Activated CD4-positive, alpha-beta T cell treated with anti-CD3 and anti-CD28 coated beads for 36 hours (primary cell): ENCODE measurements at regions not wholly inside any gene's neighbourhood (a gene's known extent, or its start where the extent isn't known, plus 50 kb on each side); places are given as distances from the start of the nearest gene placed in this dataset.

Experiments used
- ATAC-seq: fragments of 200-7000 bp; cut with Tn5 transposase; one replicate; pipeline ENCODE4 v1.10.0; 2021; ENCODE audit warnings: mild to moderate bottlenecking, moderate library complexity
- CTCF ChIA-PET: fragments of 350-600 bp; sonication (Branson Sonifier 250); formaldehyde crosslinking; loops from one replicate; lab custom pipeline; 2021; ENCODE audit warnings: antibody characterized with exemption; lab: Charles Lee
- POLR2A ChIA-PET: fragments of 350-600 bp; sonication (Branson Sonifier 250); formaldehyde crosslinking; loops from one replicate; lab custom pipeline; 2021; ENCODE audit warnings: antibody characterized with exemption, inconsistent platforms; lab: Charles Lee
- DNase-seq: peaks from one replicate; pipeline ENCODE4 v3.0.0-alpha.2; 2020
- H3K27ac Mint-ChIP-seq: one replicate; pipeline ENCODE4 v1.8.0; 2021; ENCODE audit warnings: mixed read lengths
- H3K27me3 Mint-ChIP-seq: one replicate; pipeline ENCODE4 v1.8.0; 2021; ENCODE audit warnings: mixed read lengths
- H3K36me3 Mint-ChIP-seq: one replicate; pipeline ENCODE4 v1.8.0; 2021; ENCODE audit warnings: low read depth, mixed read lengths
- H3K4me1 Mint-ChIP-seq: one replicate; pipeline ENCODE4 v1.8.0; 2021; ENCODE audit warnings: mixed read lengths
- H3K4me3 Mint-ChIP-seq: one replicate; pipeline ENCODE4 v1.8.0; 2021; ENCODE audit warnings: mild to moderate bottlenecking, moderate library complexity, mixed read lengths
- H3K9me3 Mint-ChIP-seq: one replicate; pipeline ENCODE4 v1.8.0; 2021; ENCODE audit warnings: low read depth, mixed read lengths
- intact Hi-C, 2 experiments: fragments of 100-400 bp; cut with DNase I in 1 of 2; cut with micrococcal nuclease in 1 of 2; formaldehyde crosslinking; loops; one replicate each; pipeline versions ENCODE4 v1.14.2 to v1.15.1; 2022 to 2024; cut with DNase I, micrococcal nuclease

GRCh38 chrX:79570524-79571240 is 203.5 kb upstream of the ITM2A start:
- Mint-ChIP-seq H3K27me3 (peaks cover 5% of the 10 kb centered on the region), H3K4me3 (no peak overlapping the region), H3K4me1 (no peaks in the 10 kb centered on the region), H3K9me3 (peaks cover 3% of the 10 kb centered on the region), H3K27ac (no peak overlapping the region), H3K36me3 (no peaks in the 10 kb centered on the region)
- intact Hi-C loops: no loop called here
- ChIA-PET CTCF (no interaction called here), POLR2A (no interaction called here)
- ATAC-seq (no peak), DNase-seq (no peak)

GRCh38 chrX:79568309-79568708 is 201.2 kb upstream of the ITM2A start:
- intact Hi-C loops: no loop called here
- ATAC-seq (no peak), DNase-seq (no peak)
- Mint-ChIP-seq H3K36me3 (no peaks in the 10 kb centered on the region), H3K4me1 (no peaks in the 10 kb centered on the region), H3K4me3 (no peak overlapping the region), H3K27ac (no peak overlapping the region), H3K27me3 (peaks cover 5% of the 10 kb centered on the region), H3K9me3 (peaks cover 3% of the 10 kb centered on the region)
- POLR2A ChIA-PET: no interaction called here
- CTCF ChIA-PET: no interaction called here

- H3K36me3 Mint-ChIP-seq: no peaks in the 10 kb centered on the region
- peaks cover 3% of the 10 kb centered on the region for H3K9me3 Mint-ChIP-seq
- ChIA-PET CTCF (no interaction called here), POLR2A (no interaction called here)
- H3K4me1 Mint-ChIP-seq: no peaks in the 10 kb centered on the region
- DNase-seq: no peak
- no peak for ATAC-seq
- peaks cover 2% of the 10 kb centered on the region for H3K27me3 Mint-ChIP-seq
- no peak overlapping the region for H3K4me3 Mint-ChIP-seq
- H3K27ac Mint-ChIP-seq: no peak overlapping the region
- intact Hi-C loops: no loop called here
These were observed 197.2 kb upstream of the ITM2A start for GRCh38 chrX:79564362-79564761.

- Mint-ChIP-seq H3K27me3 (no peaks in the 10 kb centered on the region), H3K27ac (no peak overlapping the region), H3K36me3 (no peaks in the 10 kb centered on the region), H3K4me3 (no peak overlapping the region), H3K4me1 (no peaks in the 10 kb centered on the region), H3K9me3 (no peaks in the 10 kb centered on the region)
- intact Hi-C loops: no loop called here
- no peak for ATAC-seq
- ChIA-PET POLR2A (no interaction called here), CTCF (no interaction called here)
- no peak for DNase-seq
These were observed 192.2 kb upstream of the ITM2A start for GRCh38 chrX:79559290-79559689.

- POLR2A ChIA-PET: no interaction called here
- no peak for ATAC-seq
These were observed 190.1 kb upstream of the ITM2A start for GRCh38 chrX:79557212-79557611.

GRCh38 chrX:79556800-79557199 is 189.7 kb upstream of the ITM2A start:
- H3K27me3 Mint-ChIP-seq: no peaks in the 10 kb centered on the region
- POLR2A ChIA-PET: no interaction called here
- no peaks in the 10 kb centered on the region for H3K4me1 Mint-ChIP-seq
- no peak overlapping the region for H3K27ac Mint-ChIP-seq
- intact Hi-C loops: no loop called here
- no peaks in the 10 kb centered on the region for H3K9me3 Mint-ChIP-seq
- CTCF ChIA-PET: interaction anchor here (0.7 kb wide), 1 partner anchor 68 kb away, joined by 3 read pairs; no protein-coding TSS in a partner anchor
- DNase-seq (no peak), ATAC-seq (no peak)
- no peaks in the 10 kb centered on the region for H3K36me3 Mint-ChIP-seq
- H3K4me3 Mint-ChIP-seq: no peak overlapping the region

More at GRCh38 chrX:79557212-79557611, 190.1 kb upstream of the ITM2A start:
- CTCF ChIA-PET: interaction anchor here (0.7 kb wide), 1 partner anchor 67 kb away, joined by 3 read pairs; no protein-coding TSS in a partner anchor
- H3K9me3 Mint-ChIP-seq: no peaks in the 10 kb centered on the region
- intact Hi-C loops: no loop called here
- no peak for DNase-seq
- H3K4me3 Mint-ChIP-seq: no peak overlapping the region
- no peaks in the 10 kb centered on the region for H3K4me1 Mint-ChIP-seq
- H3K27ac Mint-ChIP-seq: no peak overlapping the region
- no peaks in the 10 kb centered on the region for H3K36me3 Mint-ChIP-seq
- H3K27me3 Mint-ChIP-seq: no peaks in the 10 kb centered on the region

- ChIA-PET CTCF (no interaction called here), POLR2A (no interaction called here)
- Mint-ChIP-seq H3K27ac (no peak overlapping the region), H3K27me3 (no peaks in the 10 kb centered on the region), H3K4me3 (no peak overlapping the region), H3K36me3 (no peaks in the 10 kb centered on the region), H3K4me1 (no peaks in the 10 kb centered on the region), H3K9me3 (peaks cover 4% of the 10 kb centered on the region)
- intact Hi-C loops: no loop called here
- DNase-seq (no peak), ATAC-seq (no peak)
These were observed 163.4 kb upstream of the ITM2A start for GRCh38 chrX:79530310-79531108.

GRCh38 chrX:79524642-79525041 is 157.5 kb upstream of the ITM2A start:
- no peaks in the 10 kb centered on the region for H3K4me1 Mint-ChIP-seq
- no peak for DNase-seq
- no peak for ATAC-seq
- ChIA-PET CTCF (no interaction called here), POLR2A (no interaction called here)
- intact Hi-C loops: no loop called here
- H3K36me3 Mint-ChIP-seq: no peaks in the 10 kb centered on the region
- no peak overlapping the region for H3K4me3 Mint-ChIP-seq
- no peaks in the 10 kb centered on the region for H3K27me3 Mint-ChIP-seq
- peaks cover 15% of the 10 kb centered on the region for H3K9me3 Mint-ChIP-seq
- H3K27ac Mint-ChIP-seq: no peak overlapping the region

- no peak overlapping the region for H3K27ac Mint-ChIP-seq
- intact Hi-C loops: no loop called here
- H3K9me3 Mint-ChIP-seq: no peaks in the 10 kb centered on the region
- CTCF ChIA-PET: no interaction called here
- no peaks in the 10 kb centered on the region for H3K4me1 Mint-ChIP-seq
- no peak for DNase-seq
- ATAC-seq: no peak
- POLR2A ChIA-PET: no interaction called here
- no peaks in the 10 kb centered on the region for H3K36me3 Mint-ChIP-seq
- H3K4me3 Mint-ChIP-seq: no peak overlapping the region
- H3K27me3 Mint-ChIP-seq: no peaks in the 10 kb centered on the region
These were observed 148.4 kb upstream of the ITM2A start for GRCh38 chrX:79515529-79515928.

GRCh38 chrX:79511799-79512198 is 144.7 kb upstream of the ITM2A start:
- H3K9me3 Mint-ChIP-seq: no peaks in the 10 kb centered on the region
- no peak for ATAC-seq
- POLR2A ChIA-PET: no interaction called here

GRCh38 chrX:79506001-79506400 is 138.9 kb upstream of the ITM2A start:
- Mint-ChIP-seq H3K4me1 (no peaks in the 10 kb centered on the region), H3K4me3 (no peak overlapping the region), H3K9me3 (peaks cover 2% of the 10 kb centered on the region), H3K27ac (no peak overlapping the region), H3K27me3 (no peaks in the 10 kb centered on the region), H3K36me3 (no peaks in the 10 kb centered on the region)
- POLR2A ChIA-PET: no interaction called here
- CTCF ChIA-PET: interaction anchor here (0.6 kb wide), 1 partner anchor 41 kb away, joined by 3 read pairs; no protein-coding TSS in a partner anchor
- DNase-seq (no peak), ATAC-seq (no peak)
- intact Hi-C loops: no loop called here

More at GRCh38 chrX:79511799-79512198, 144.7 kb upstream of the ITM2A start:
- H3K36me3 Mint-ChIP-seq: no peaks in the 10 kb centered on the region
- no peaks in the 10 kb centered on the region for H3K4me1 Mint-ChIP-seq
- no peak for DNase-seq
- no peaks in the 10 kb centered on the region for H3K27me3 Mint-ChIP-seq
- intact Hi-C loops: no loop called here
- no peak overlapping the region for H3K27ac Mint-ChIP-seq
- CTCF ChIA-PET: no interaction called here
- no peak overlapping the region for H3K4me3 Mint-ChIP-seq

GRCh38 chrX:79482686-79483085 is 115.6 kb upstream of the ITM2A start:
- no peaks in the 10 kb centered on the region for H3K36me3 Mint-ChIP-seq
- no peak for DNase-seq
- peaks cover 7% of the 10 kb centered on the region for H3K9me3 Mint-ChIP-seq
- no peak for ATAC-seq
- H3K27me3 Mint-ChIP-seq: peaks cover 13% of the 10 kb centered on the region
- H3K4me3 Mint-ChIP-seq: no peak overlapping the region
- ChIA-PET POLR2A (no interaction called here), CTCF (no interaction called here)
- no peak overlapping the region for H3K27ac Mint-ChIP-seq
- no peaks in the 10 kb centered on the region for H3K4me1 Mint-ChIP-seq
- intact Hi-C loops: no loop called here
